HG02885 (cell line): ENCODE measurements at regions not wholly inside any gene's neighbourhood (a gene's known extent, or its start where the extent isn't known, plus 50 kb on each side); places are given as distances from the start of the nearest gene placed in this dataset.

ENCODE experiments used
- ATAC-seq: cut with Tn5 transposase; IDR thresholded peaks from one replicate; pipeline ENCODE4 v1.9.1; 2021; ENCODE audit warnings: mild to moderate bottlenecking; ENCODE audit not compliant: unreplicated experiment, poor library complexity

- no peak for ATAC-seq
Measured at GRCh38 chr16:79923431-79923830, 322.9 kb upstream of the MAF start.

- no peak for ATAC-seq
Measured at GRCh38 chr16:79920685-79921084, 320.1 kb upstream of the MAF start.

GRCh38 chr16:79918916-79919315, 318.4 kb upstream of the MAF start:
- no peak for ATAC-seq

GRCh38 chr16:79915761-79916160, 315.2 kb upstream of the MAF start:
- no peak for ATAC-seq

- ATAC-seq, result no peak
Measured at GRCh38 chr16:79914961-79915720, 314.6 kb upstream of the MAF start.

- no peak for ATAC-seq
Measured at GRCh38 chr16:79912592-79913310, 312.2 kb upstream of the MAF start.

- no peak for ATAC-seq
Measured at GRCh38 chr16:79911660-79912059, 311.1 kb upstream of the MAF start.

- ATAC-seq, result no peak
Measured at GRCh38 chr16:79909571-79909970, 309.0 kb upstream of the MAF start.

GRCh38 chr16:79903471-79903870, 302.9 kb upstream of the MAF start:
- ATAC-seq, result no peak

GRCh38 chr16:79902351-79902750, 301.8 kb upstream of the MAF start:
- no peak for ATAC-seq

- ATAC-seq, result no peak
Measured at GRCh38 chr16:79901522-79901921, 301.0 kb upstream of the MAF start.

GRCh38 chr16:79899716-79900115, 299.2 kb upstream of the MAF start:
- no peak for ATAC-seq

GRCh38 chr16:79899316-79899715, 298.8 kb upstream of the MAF start:
- ATAC-seq, result no peak

GRCh38 chr16:79898703-79899102, 298.2 kb upstream of the MAF start:
- no peak for ATAC-seq

GRCh38 chr16:79897453-79898146, 297.1 kb upstream of the MAF start:
- no peak for ATAC-seq

GRCh38 chr16:79897104-79897452, 296.5 kb upstream of the MAF start:
- ATAC-seq, result no peak

GRCh38 chr16:79895917-79896203, 295.3 kb upstream of the MAF start:
- no peak for ATAC-seq

GRCh38 chr16:79895053-79895916, 294.7 kb upstream of the MAF start:
- ATAC-seq, result no peak

- ATAC-seq, result no peak
Measured at GRCh38 chr16:79893445-79893844, 292.9 kb upstream of the MAF start.

- no peak for ATAC-seq
Measured at GRCh38 chr16:79892278-79892677, 291.7 kb upstream of the MAF start.

- no peak for ATAC-seq
Measured at GRCh38 chr16:79891458-79891857, 290.9 kb upstream of the MAF start.
